ENCODE measurements at regions not wholly inside any gene's neighbourhood (a gene's known extent, or its start where the extent isn't known, plus 50 kb on each side); places are given as distances from the start of the nearest gene placed in this dataset.

DNA sequence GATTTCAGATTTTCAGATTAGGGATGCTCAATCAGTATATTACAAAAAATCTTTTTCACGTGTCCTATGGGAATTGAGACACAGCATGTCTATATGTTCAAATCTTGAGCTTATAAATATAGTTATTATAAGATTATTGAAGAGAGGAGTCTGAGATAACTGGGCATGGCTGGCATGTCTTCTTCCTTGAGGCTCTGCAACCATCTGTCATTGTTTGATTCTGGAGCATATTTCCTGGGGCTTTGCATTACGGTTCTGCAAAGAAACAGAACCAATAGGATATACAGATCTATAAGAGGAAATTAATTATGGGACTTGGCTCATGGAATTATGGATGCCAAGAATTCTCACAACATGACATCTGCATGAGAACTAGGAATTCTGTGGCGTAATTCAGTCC, 386.1 kb downstream of the SOCS6 start:
- Histone ChIP-seq H3K4me3 (ENCODE audit: low read length) (no peak overlapping the region), H3K4me1 (ENCODE audit: insufficient read depth, low read length) (no peaks in the 10 kb centered on the region), H3K36me3 (ENCODE audit: insufficient read depth, low read length) (no peaks in the 10 kb centered on the region), H3K27me3 (ENCODE audit: insufficient read depth, low read length) (no peaks in the 10 kb centered on the region), H2AFZ (ENCODE audit: low read depth, low read length) (no peak overlapping the region), H3K9me3 (ENCODE audit: low read length) (no peaks in the 10 kb centered on the region)

DNA sequence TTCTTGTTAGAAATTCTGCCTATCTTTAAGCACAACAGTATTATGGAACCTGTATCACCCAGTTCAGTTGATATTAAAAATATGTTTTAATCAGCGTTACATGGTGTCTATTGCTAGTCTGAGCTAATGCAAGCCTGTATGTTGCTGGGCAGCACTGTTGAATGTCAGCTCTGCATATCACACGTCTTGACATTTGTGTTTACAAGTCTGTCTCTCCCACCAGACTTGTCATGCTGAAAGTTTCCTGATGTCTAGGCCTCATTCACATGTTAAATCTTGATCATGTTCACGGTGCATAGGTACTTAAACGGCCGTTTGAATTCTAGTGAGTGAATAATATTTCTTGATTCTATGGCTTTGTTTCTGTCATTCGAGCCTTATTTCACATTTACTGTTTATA, 385.0 kb downstream of the SOCS6 start:
- H3K36me3 ChIP-seq (ENCODE audit: insufficient read depth, low read length) = no peaks in the 10 kb centered on the region
- H3K4me1 ChIP-seq (ENCODE audit: insufficient read depth, low read length) = no peaks in the 10 kb centered on the region
- H3K9me3 ChIP-seq (ENCODE audit: low read length) = no peaks in the 10 kb centered on the region
- no peaks in the 10 kb centered on the region for H3K27me3 ChIP-seq (ENCODE audit: insufficient read depth, low read length)
- H3K4me3 ChIP-seq (ENCODE audit: low read length) = no peak overlapping the region
- no peak overlapping the region for H2AFZ ChIP-seq (ENCODE audit: low read depth, low read length)

DNA sequence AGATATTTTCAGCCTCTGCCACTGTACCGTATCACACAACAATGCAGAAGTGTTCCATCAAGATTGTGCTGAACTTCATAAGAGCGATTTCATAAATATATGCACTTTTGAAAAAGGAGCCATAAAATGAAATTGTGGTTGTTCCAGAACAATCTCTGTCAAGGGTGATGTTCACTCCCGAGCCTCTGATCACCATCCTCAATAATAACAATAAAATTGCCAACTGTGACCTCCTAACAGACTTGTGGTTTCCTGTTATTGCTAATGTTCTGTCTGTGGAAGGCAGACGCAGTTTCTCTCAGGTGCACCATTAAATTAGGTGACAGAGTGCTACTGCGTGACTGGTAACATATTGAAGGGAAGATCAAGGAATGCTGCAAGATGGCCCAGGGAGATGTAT, 383.7 kb downstream of the SOCS6 start:
- H3K9me3 ChIP-seq (ENCODE audit: low read length) = no peaks in the 10 kb centered on the region
- no peaks in the 10 kb centered on the region for H3K27me3 ChIP-seq (ENCODE audit: insufficient read depth, low read length)
- no peak overlapping the region for H3K4me3 ChIP-seq (ENCODE audit: low read length)
- no peaks in the 10 kb centered on the region for H3K4me1 ChIP-seq (ENCODE audit: insufficient read depth, low read length)
- H2AFZ ChIP-seq (ENCODE audit: low read depth, low read length) = no peak overlapping the region
- H3K36me3 ChIP-seq (ENCODE audit: insufficient read depth, low read length) = no peaks in the 10 kb centered on the region

DNA sequence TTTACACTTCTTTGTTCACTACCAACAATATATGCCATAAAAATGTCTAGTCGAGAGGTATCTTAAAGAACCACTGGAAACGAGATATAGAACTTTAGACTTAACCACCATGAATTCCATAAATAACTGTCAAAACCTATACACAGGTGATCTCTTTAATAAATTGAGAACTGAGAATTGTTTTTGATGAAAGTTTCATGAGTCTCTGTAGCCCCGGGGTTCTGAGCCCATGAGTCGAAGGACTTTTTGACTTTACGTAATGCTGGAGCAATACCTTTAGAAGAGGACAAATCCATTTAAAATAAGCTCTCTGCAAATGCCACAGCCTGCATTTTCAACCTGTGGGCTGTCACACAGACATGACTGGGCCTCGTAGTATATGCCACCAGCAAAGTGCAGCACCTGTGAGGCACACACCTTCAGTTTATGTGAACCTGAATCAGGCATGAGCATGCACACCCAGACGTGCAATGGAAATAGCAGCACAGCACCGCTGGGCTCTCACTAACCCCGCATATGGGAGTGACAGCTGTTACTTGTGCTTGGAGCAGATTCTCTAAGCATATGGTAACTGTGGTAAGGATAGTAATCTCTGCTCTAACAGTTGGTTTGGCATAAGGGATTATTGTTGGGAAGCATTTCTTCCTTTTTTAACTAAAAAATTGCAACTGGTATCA, 383.2 kb downstream of the SOCS6 start:
- Histone ChIP-seq H3K27me3 (ENCODE audit: insufficient read depth, low read length) (no peaks in the 10 kb centered on the region), H3K4me1 (ENCODE audit: insufficient read depth, low read length) (no peaks in the 10 kb centered on the region), H2AFZ (ENCODE audit: low read depth, low read length) (no peak overlapping the region), H3K36me3 (ENCODE audit: insufficient read depth, low read length) (no peaks in the 10 kb centered on the region), H3K9me3 (ENCODE audit: low read length) (no peaks in the 10 kb centered on the region), H3K4me3 (ENCODE audit: low read length) (no peak overlapping the region)

DNA sequence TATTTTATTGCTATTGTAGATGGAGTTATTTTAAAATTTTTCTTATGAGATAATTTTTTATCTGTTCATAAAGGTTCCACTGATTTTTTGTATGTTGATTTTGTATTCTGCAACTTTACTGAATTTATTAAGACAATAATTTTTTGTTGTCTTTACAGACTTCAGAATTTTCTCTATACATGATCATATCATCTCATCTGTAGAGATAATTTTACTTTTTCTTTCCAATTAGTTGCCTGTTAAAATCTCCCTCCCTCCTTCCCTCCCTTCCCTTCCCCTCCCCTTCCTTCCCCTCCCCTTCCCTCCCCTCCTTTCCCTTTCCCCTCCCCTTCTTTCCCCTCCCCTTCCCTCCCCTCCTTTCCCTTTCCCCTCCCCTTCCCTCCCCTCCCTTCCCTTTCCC, 378.1 kb downstream of the SOCS6 start:
- no peaks in the 10 kb centered on the region for H3K9me3 ChIP-seq (ENCODE audit: low read length)
- H3K4me3 ChIP-seq (ENCODE audit: low read length) = no peak overlapping the region
- H3K36me3 ChIP-seq (ENCODE audit: insufficient read depth, low read length) = no peaks in the 10 kb centered on the region
- H3K4me1 ChIP-seq (ENCODE audit: insufficient read depth, low read length) = no peaks in the 10 kb centered on the region
- H3K27me3 ChIP-seq (ENCODE audit: insufficient read depth, low read length) = no peaks in the 10 kb centered on the region
- no peak overlapping the region for H2AFZ ChIP-seq (ENCODE audit: low read depth, low read length)

DNA sequence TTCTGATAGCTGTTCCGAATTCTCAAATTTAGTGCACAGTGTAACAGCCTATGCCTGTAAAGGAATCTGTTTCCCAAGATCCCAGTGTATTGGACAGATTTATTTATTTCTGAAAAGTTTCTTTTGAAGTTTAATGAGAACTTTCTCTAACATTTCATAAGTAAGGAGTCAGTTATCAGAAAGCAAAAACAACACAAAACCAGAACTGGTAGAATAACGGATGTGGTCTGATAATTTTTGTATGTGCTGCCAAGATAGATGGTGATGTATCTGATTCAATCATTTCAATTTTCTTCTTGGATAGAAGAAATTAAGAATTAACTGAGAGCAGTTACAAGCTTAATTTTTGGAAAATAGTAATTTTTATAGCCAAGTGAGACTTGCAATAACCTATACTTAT, 374.3 kb downstream of the SOCS6 start:
- H3K4me1 ChIP-seq (ENCODE audit: insufficient read depth, low read length) = no peaks in the 10 kb centered on the region
- H3K4me3 ChIP-seq (ENCODE audit: low read length) = no peak overlapping the region
- H3K27me3 ChIP-seq (ENCODE audit: insufficient read depth, low read length) = no peaks in the 10 kb centered on the region
- H3K36me3 ChIP-seq (ENCODE audit: insufficient read depth, low read length) = no peaks in the 10 kb centered on the region
- H3K9me3 ChIP-seq (ENCODE audit: low read length) = no peaks in the 10 kb centered on the region
- H2AFZ ChIP-seq (ENCODE audit: low read depth, low read length) = no peak overlapping the region

DNA sequence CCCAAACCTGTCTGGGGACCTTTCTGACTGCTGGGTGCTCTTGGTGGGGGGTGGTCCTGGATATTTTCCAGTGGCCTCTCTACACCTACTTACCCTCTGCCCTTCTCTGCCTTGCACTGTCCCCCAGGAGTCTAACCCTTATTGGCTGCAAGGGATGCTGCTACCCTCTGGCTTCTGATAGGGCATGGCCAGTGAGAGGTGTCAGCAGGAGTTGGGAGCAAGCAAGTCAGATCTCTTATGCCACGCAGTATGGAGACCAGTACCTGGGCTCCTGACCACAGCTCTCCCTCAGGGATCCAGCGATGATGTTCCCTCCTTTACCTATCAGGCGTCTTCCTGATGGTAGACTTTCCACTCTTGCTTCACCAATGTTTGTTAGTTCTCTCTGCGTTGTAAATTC, 373.7 kb downstream of the SOCS6 start:
- no peaks in the 10 kb centered on the region for H3K9me3 ChIP-seq (ENCODE audit: low read length)
- H3K4me3 ChIP-seq (ENCODE audit: low read length) = no peak overlapping the region
- H3K4me1 ChIP-seq (ENCODE audit: insufficient read depth, low read length) = no peaks in the 10 kb centered on the region
- H2AFZ ChIP-seq (ENCODE audit: low read depth, low read length) = no peak overlapping the region
- no peaks in the 10 kb centered on the region for H3K36me3 ChIP-seq (ENCODE audit: insufficient read depth, low read length)
- no peaks in the 10 kb centered on the region for H3K27me3 ChIP-seq (ENCODE audit: insufficient read depth, low read length)

DNA sequence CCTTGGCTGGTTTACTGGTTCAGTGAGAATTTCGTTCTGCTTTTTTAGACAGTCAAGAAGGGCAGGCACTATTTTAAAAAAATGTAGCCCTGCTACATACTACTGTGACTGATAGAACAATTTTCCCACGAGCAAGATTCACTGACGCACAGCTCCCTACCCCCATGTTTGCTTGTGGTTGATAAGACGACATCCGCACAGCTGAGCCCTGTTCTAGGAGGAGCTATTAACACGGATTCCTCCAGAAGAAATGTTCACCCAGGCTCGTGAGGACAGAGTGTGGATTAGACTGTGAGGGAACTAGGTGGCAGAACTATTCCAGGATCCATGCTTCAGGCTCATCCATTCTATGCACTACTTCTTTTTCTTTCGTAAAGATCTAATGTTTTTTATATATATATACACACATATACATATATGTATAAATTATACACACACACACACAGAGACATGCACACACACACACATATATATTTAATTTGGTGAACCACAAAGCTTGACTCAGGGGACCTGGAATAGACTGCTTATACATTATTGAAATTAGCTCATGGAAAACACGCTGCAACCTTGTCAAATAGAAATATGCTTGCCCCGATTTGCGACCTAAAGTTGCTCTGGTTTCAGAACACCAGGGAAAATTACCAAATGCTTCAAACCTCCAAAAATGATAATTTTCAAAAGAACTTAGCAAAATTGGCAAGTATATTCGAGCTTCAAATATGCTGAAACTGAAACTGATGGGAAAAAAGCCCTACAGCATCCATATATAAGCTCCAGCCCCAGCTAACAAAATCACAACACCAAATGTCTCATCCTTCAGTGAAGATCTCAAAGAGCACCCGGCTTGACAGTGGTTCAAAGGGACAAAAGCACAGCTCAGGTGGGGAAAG, 370.4 kb downstream of the SOCS6 start:
- Histone ChIP-seq H3K4me3 (ENCODE audit: low read length) (no peak overlapping the region), H2AFZ (ENCODE audit: low read depth, low read length) (no peak overlapping the region), H3K27me3 (ENCODE audit: insufficient read depth, low read length) (no peaks in the 10 kb centered on the region), H3K4me1 (ENCODE audit: insufficient read depth, low read length) (no peaks in the 10 kb centered on the region), H3K9me3 (ENCODE audit: low read length) (no peaks in the 10 kb centered on the region), H3K36me3 (ENCODE audit: insufficient read depth, low read length) (no peaks in the 10 kb centered on the region)

DNA sequence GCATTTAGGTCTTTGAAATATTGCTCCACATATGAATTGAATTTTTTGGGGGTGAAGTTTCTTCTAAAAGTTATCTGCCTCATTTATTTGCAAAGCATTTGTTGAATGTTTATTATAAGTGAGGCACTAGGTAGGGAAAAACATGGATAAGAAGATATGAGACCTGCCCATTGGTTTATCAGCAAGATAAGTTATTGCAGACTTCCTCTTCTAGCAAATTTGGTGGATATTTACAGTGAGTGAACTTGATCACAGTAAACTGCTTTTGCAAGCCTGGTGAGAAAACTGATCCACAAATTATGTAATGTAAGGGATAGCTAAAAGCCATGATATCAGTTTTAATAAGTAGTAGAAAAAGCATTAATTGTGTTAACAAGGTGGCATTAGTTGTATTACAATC, 364.8 kb downstream of the SOCS6 start:
- Histone ChIP-seq H3K27me3 (ENCODE audit: insufficient read depth, low read length) (no peaks in the 10 kb centered on the region), H3K36me3 (ENCODE audit: insufficient read depth, low read length) (no peaks in the 10 kb centered on the region), H3K9me3 (ENCODE audit: low read length) (no peaks in the 10 kb centered on the region), H2AFZ (ENCODE audit: low read depth, low read length) (no peak overlapping the region), H3K4me1 (ENCODE audit: insufficient read depth, low read length) (no peaks in the 10 kb centered on the region), H3K4me3 (ENCODE audit: low read length) (no peak overlapping the region)

DNA sequence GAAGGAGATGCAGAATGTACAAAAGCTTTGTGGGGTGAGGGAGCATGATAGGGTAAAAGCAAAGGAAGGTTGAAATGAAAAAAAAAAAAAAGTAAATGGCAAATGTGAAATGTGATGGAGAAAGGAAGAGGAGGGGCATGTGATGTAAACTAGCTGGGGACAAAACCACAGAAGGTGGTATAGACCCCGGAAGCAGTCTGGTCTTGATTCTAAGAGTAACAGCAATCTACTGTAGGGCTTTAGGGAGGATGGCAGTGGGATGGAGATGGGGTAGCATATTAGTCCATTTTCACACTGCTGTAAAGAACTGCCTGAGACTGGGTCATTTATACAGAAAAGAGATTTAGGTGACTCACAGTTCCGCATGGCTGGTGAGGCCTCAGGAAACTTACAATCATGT, 362.0 kb downstream of the SOCS6 start:
- H2AFZ ChIP-seq (ENCODE audit: low read depth, low read length) = no peak overlapping the region
- H3K36me3 ChIP-seq (ENCODE audit: insufficient read depth, low read length) = no peaks in the 10 kb centered on the region
- no peaks in the 10 kb centered on the region for H3K27me3 ChIP-seq (ENCODE audit: insufficient read depth, low read length)
- H3K4me3 ChIP-seq (ENCODE audit: low read length) = no peak overlapping the region
- no peaks in the 10 kb centered on the region for H3K4me1 ChIP-seq (ENCODE audit: insufficient read depth, low read length)
- no peaks in the 10 kb centered on the region for H3K9me3 ChIP-seq (ENCODE audit: low read length)

DNA sequence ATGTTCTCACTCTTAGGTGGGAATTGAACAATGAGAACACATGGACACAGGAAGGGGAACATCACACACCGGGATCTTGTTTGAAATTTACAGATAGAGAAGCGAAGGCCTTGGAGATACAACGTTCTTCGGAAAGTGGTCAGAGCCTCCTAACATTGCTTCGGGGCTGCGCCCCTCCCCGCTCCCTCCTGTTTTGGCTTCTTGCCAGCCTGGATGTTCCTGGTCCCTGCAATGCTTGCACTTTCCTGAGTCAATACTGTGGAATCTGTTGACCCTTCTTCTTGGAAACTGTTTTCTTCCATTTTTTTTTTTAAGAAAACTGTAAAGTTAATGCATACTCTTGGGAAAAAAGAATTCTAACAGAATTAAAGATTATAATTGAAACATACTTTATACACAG, 360.8 kb downstream of the SOCS6 start:
- no peaks in the 10 kb centered on the region for H3K9me3 ChIP-seq (ENCODE audit: low read length)
- H3K36me3 ChIP-seq (ENCODE audit: insufficient read depth, low read length) = no peaks in the 10 kb centered on the region
- H3K4me3 ChIP-seq (ENCODE audit: low read length) = no peak overlapping the region
- no peak overlapping the region for H2AFZ ChIP-seq (ENCODE audit: low read depth, low read length)
- H3K27me3 ChIP-seq (ENCODE audit: insufficient read depth, low read length) = no peaks in the 10 kb centered on the region
- no peaks in the 10 kb centered on the region for H3K4me1 ChIP-seq (ENCODE audit: insufficient read depth, low read length)

DNA sequence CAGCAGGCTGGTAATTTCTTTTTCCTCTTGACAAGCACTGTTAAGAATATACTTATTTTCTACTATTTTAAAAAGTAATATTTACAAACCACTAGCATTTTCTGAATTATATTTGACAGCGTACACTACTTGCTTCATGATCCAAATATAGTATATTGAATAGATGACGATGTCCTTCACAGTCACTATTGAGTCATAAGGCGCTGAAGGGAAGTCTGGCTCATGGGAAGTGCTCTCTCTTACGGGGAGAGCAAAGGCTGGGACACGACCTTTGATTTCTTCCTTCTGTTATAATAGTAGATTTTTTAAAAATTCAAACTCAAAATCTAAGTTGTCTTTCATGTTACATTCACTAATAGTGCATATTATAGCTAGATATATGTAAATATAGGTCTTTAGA, 357.1 kb downstream of the SOCS6 start:
- Histone ChIP-seq H2AFZ (ENCODE audit: low read depth, low read length) (no peak overlapping the region), H3K4me1 (ENCODE audit: insufficient read depth, low read length) (no peaks in the 10 kb centered on the region), H3K27me3 (ENCODE audit: insufficient read depth, low read length) (no peaks in the 10 kb centered on the region), H3K4me3 (ENCODE audit: low read length) (no peak overlapping the region), H3K36me3 (ENCODE audit: insufficient read depth, low read length) (no peaks in the 10 kb centered on the region), H3K9me3 (ENCODE audit: low read length) (no peaks in the 10 kb centered on the region)

DNA sequence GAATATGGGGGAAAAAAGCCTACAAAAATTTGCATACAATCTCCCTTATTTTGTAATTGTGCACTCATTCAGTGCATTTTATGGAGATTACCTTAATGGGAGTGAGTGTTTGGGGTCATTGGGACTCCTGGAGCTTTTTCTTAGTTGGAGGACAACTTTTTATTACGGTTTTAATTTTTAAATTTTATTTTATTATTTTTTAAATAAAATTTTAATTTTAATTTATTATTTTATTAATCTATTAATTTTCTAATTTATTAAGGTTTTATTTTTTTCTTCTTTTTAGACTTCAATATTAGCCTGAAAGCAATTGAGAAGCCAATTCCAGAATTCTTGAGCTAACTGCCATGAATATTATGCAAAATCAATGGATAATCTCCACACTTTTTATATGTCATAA, 355.0 kb downstream of the SOCS6 start:
- H3K4me1 ChIP-seq (ENCODE audit: insufficient read depth, low read length) = no peaks in the 10 kb centered on the region
- no peaks in the 10 kb centered on the region for H3K36me3 ChIP-seq (ENCODE audit: insufficient read depth, low read length)
- H3K27me3 ChIP-seq (ENCODE audit: insufficient read depth, low read length) = no peaks in the 10 kb centered on the region
- no peak overlapping the region for H2AFZ ChIP-seq (ENCODE audit: low read depth, low read length)
- H3K4me3 ChIP-seq (ENCODE audit: low read length) = no peak overlapping the region
- H3K9me3 ChIP-seq (ENCODE audit: low read length) = no peaks in the 10 kb centered on the region

Data from neuron (in vitro differentiated cells).